AG09319 (cell line): ENCODE measurements at regions not wholly inside any gene's neighbourhood (a gene's known extent, or its start where the extent isn't known, plus 50 kb on each side); places are given as distances from the start of the nearest gene placed in this dataset.

Source experiments
- DNase-seq: peaks from one replicate; pipeline ENCODE4 v3.0.0-alpha.2; 2010; ENCODE audit warnings: low read depth; ENCODE audit errors: extremely low read depth
- CTCF ChIP-seq: IDR thresholded peaks from 2 replicates; pipeline ENCODE4 v1.5.1; 2011; ENCODE audit warnings: low read depth, mild to moderate bottlenecking, inconsistent platforms, low read length, moderate library complexity

- no peak for DNase-seq
- no peak for TF ChIP-seq CTCF
Observed at GRCh38 chr5:141783947-141784296, 94.3 kb downstream of the PCDH1 start.

GRCh38 chr5:141783005-141783946, 94.9 kb downstream of the PCDH1 start:
- DNase-seq, result no peak
- no peak for TF ChIP-seq CTCF

- no peak for DNase-seq
- TF ChIP-seq CTCF, result no peak
Observed at GRCh38 chr5:141781910-141782309, 96.3 kb downstream of the PCDH1 start.

- no peak for DNase-seq
- no peak for TF ChIP-seq CTCF
Observed at GRCh38 chr5:141780952-141781781, 97.0 kb downstream of the PCDH1 start.

- no peak for DNase-seq
- no peak for TF ChIP-seq CTCF
Observed at GRCh38 chr5:141780240-141780951, 97.8 kb downstream of the PCDH1 start.

- TF ChIP-seq CTCF, result no peak
- DNase-seq, result no peak
Observed at GRCh38 chr5:141779503-141779973, 97.5 kb upstream of the ARAP3 start.

- TF ChIP-seq CTCF, result no peak
- no peak for DNase-seq
Observed at GRCh38 chr5:141778683-141779082, 96.7 kb upstream of the ARAP3 start.
